HEK293 (cell line): ENCODE measurements at regions not wholly inside any gene's neighbourhood (a gene's known extent, or its start where the extent isn't known, plus 50 kb on each side); places are given as distances from the start of the nearest gene placed in this dataset.

ENCODE experiments used
- CTCF ChIP-seq: fragments of 450-650 bp; formaldehyde crosslinking; IDR thresholded peaks from 2 replicates; pipeline ENCODE4 v1.5.1; 2016; ENCODE audit warnings: missing biosample characterization, missing genetic modification characterization
- GLIS1 ChIP-seq: fragments of 450-650 bp; formaldehyde crosslinking; IDR thresholded peaks from 2 replicates; pipeline ENCODE4 v1.5.1; 2016; ENCODE audit warnings: missing biosample characterization, missing genetic modification characterization
- PBX3 ChIP-seq: sonication (generic); formaldehyde crosslinking; IDR thresholded peaks from 2 replicates; pipeline ENCODE4 v1.8.1; 2022; ENCODE audit warnings: mild to moderate bottlenecking, moderate library complexity, missing genetic modification reagents
- YY1 ChIP-seq: fragments of 450-650 bp; formaldehyde crosslinking; IDR thresholded peaks from 2 replicates; pipeline ENCODE4 v1.5.1; 2018; ENCODE audit warnings: missing biosample characterization, missing genetic modification characterization
- ZNF184 ChIP-seq: fragments of 450-650 bp; IDR thresholded peaks from 2 replicates; pipeline ENCODE4 v1.5.1; 2018; ENCODE audit warnings: missing biosample characterization, mild to moderate bottlenecking, missing genetic modification characterization
- ZNF214 ChIP-seq: fragments of 450-650 bp; formaldehyde crosslinking; IDR thresholded peaks from 2 replicates; pipeline ENCODE4 v1.5.1; 2017; ENCODE audit warnings: missing biosample characterization, mild to moderate bottlenecking, missing genetic modification characterization, borderline replicate concordance
- ZNF48 ChIP-seq: fragments of 450-650 bp; formaldehyde crosslinking; IDR thresholded peaks from 2 replicates; pipeline ENCODE4 v1.5.1; 2016; ENCODE audit warnings: missing biosample characterization, missing genetic modification characterization
- ZNF501 ChIP-seq: fragments of 450-650 bp; formaldehyde crosslinking; IDR thresholded peaks from 2 replicates; pipeline ENCODE4 v1.5.1; 2016; ENCODE audit warnings: missing biosample characterization, missing genetic modification characterization
- ZNF560 ChIP-seq: fragments of 450-650 bp; formaldehyde crosslinking; IDR thresholded peaks from 2 replicates; pipeline ENCODE4 v1.5.1; 2017; ENCODE audit warnings: missing biosample characterization, missing genetic modification characterization, borderline replicate concordance
- ZNF704 ChIP-seq: fragments of 450-650 bp; formaldehyde crosslinking; IDR thresholded peaks from 2 replicates; pipeline ENCODE4 v1.5.1; 2016; ENCODE audit warnings: missing biosample characterization, missing genetic modification characterization

GRCh38 chr2:134020608-134021007 is 233.3 kb upstream of the MGAT5 start:
- TF ChIP-seq CTCF (tag by site-specific recombination) = no peak
- no peak for TF ChIP-seq ZNF560 (tag by site-specific recombination)
- TF ChIP-seq ZNF704 (tag by site-specific recombination) = no peak
- TF ChIP-seq YY1 (tag by site-specific recombination) = no peak
- no peak for TF ChIP-seq ZNF214 (tag by site-specific recombination)
- TF ChIP-seq ZNF184 (tag by site-specific recombination) = no peak
- no peak for TF ChIP-seq ZNF48 (tag by site-specific recombination)
- TF ChIP-seq GLIS1 (tag by site-specific recombination) = no peak
- no peak for TF ChIP-seq ZNF501 (tag by site-specific recombination)
- TF ChIP-seq PBX3 (CRISPR knock-in tag) = no peak
